ENCODE measurements at regions not wholly inside any gene's neighbourhood (a gene's known extent, or its start where the extent isn't known, plus 50 kb on each side); places are given as distances from the start of the nearest gene placed in this dataset.

DNA sequence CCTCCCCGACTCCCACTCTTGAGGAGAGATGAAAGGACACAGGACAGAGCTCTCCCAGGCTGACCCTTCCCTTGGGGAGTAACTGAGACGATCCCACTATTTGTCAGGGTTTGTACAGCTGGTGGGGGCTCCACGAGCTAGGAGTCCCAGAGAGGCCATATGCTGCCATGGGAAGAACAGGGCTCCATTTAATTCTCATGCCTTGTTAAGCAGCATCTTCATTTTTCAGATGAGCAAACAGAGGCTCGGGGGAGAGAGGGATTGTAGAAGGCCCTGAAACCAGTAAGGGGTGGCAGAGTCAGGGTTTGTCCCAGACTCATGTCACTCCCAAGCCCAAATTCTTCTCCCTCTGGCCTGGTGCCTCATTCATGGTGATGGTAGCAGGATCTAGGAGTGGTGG is 176.4 kb downstream of the NSG2 start:
- POLR2A ChIA-PET, result no interaction called here
- DNase-seq (ENCODE audit: low read depth, low spot score) (no peak), ATAC-seq (no peak)
- no TSS peak for BruUV-seq (replicated peaks)
- H3K36me3 ChIP-seq (ENCODE audit: control insufficient read depth in 1 of 2, insufficient read depth in 2 of 2, low read length in 2 of 2), result no peaks in the 10 kb centered on the region
- H3K27me3 ChIP-seq (ENCODE audit: insufficient read depth, low read length), result peaks cover 15% of the 10 kb centered on the region
- H3K9me3 ChIP-seq (ENCODE audit: control insufficient read depth in 1 of 2, insufficient read depth in 1 of 2, low read depth in 1 of 2, low read length in 2 of 2), result no peaks in the 10 kb centered on the region
- RAD21 ChIA-PET (ENCODE audit: low non-redundant PET in 1 of 2, low total read pairs in 2 of 2, uncharacterized antibody in 2 of 2, unreplicated experiment in 2 of 2), result no interaction called here
- H3K4me1 ChIP-seq (ENCODE audit: control insufficient read depth in 1 of 2, insufficient read depth in 2 of 2, low read length in 2 of 2), result no peaks in the 10 kb centered on the region
- H3K79me2 ChIP-seq (ENCODE audit: insufficient read depth, low read length), result no peaks in the 10 kb centered on the region
- no peak overlapping the region for H3K27ac ChIP-seq (ENCODE audit: low read depth, low read length)
- CTCF ChIA-PET, result no interaction called here
- H4K20me1 ChIP-seq (ENCODE audit: insufficient read depth), result no peaks in the 10 kb centered on the region
- intact Hi-C loops (cut with micrococcal nuclease), result no loop called here
- H3K4me3 ChIP-seq (replicated peaks in 1 of 2; ENCODE audit: low read depth in 1 of 2, low read length in 2 of 2), result no peak overlapping the region
- TF ChIP-seq JUND (IDR thresholded peaks at IDR 0.05), result no peak
- TF ChIP-seq, protein P1, sequence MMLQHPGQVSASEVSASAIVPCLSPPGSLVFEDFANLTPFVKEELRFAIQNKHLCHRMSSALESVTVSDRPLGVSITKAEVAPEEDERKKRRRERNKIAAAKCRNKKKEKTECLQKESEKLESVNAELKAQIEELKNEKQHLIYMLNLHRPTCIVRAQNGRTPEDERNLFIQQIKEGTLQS (IDR thresholded peaks at IDR 0.05), result no peak
- no peak for TF ChIP-seq SP1 (IDR thresholded peaks at IDR 0.05; ENCODE audit: low read depth)
- TF ChIP-seq TCF7L2 (IDR thresholded peaks at IDR 0.05; ENCODE audit: borderline replicate concordance, extremely low read depth, insufficient read depth, insufficient read length), result no peak
- TF ChIP-seq EZH2 (IDR thresholded peaks at IDR 0.05), result no peak
- TF ChIP-seq YY1 (IDR thresholded peaks at IDR 0.05; ENCODE audit: extremely low read depth, insufficient replicate concordance, low read depth, low read length), result no peak
- TF ChIP-seq CBX3 (IDR thresholded peaks at IDR 0.05; ENCODE audit: low read depth), result no peak
- no peak for TF ChIP-seq EZH2phosphoT487 (IDR thresholded peaks at IDR 0.05; ENCODE audit: borderline replicate concordance)
- TF ChIP-seq, protein P2, sequence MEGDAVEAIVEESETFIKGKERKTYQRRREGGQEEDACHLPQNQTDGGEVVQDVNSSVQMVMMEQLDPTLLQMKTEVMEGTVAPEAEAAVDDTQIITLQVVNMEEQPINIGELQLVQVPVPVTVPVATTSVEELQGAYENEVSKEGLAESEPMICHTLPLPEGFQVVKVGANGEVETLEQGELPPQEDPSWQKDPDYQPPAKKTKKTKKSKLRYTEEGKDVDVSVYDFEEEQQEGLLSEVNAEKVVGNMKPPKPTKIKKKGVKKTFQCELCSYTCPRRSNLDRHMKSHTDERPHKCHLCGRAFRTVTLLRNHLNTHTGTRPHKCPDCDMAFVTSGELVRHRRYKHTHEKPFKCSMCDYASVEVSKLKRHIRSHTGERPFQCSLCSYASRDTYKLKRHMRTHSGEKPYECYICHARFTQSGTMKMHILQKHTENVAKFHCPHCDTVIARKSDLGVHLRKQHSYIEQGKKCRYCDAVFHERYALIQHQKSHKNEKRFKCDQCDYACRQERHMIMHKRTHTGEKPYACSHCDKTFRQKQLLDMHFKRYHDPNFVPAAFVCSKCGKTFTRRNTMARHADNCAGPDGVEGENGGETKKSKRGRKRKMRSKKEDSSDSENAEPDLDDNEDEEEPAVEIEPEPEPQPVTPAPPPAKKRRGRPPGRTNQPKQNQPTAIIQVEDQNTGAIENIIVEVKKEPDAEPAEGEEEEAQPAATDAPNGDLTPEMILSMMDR (IDR thresholded peaks at IDR 0.05 in 2 of 3, conservative IDR thresholded peaks at IDR 0.05 in 1 of 3; ENCODE audit: borderline replicate concordance in 1 of 3, insufficient read depth in 1 of 3, low read depth in 2 of 3, low read length in 2 of 3), result no peak
- TF ChIP-seq, protein P3, sequence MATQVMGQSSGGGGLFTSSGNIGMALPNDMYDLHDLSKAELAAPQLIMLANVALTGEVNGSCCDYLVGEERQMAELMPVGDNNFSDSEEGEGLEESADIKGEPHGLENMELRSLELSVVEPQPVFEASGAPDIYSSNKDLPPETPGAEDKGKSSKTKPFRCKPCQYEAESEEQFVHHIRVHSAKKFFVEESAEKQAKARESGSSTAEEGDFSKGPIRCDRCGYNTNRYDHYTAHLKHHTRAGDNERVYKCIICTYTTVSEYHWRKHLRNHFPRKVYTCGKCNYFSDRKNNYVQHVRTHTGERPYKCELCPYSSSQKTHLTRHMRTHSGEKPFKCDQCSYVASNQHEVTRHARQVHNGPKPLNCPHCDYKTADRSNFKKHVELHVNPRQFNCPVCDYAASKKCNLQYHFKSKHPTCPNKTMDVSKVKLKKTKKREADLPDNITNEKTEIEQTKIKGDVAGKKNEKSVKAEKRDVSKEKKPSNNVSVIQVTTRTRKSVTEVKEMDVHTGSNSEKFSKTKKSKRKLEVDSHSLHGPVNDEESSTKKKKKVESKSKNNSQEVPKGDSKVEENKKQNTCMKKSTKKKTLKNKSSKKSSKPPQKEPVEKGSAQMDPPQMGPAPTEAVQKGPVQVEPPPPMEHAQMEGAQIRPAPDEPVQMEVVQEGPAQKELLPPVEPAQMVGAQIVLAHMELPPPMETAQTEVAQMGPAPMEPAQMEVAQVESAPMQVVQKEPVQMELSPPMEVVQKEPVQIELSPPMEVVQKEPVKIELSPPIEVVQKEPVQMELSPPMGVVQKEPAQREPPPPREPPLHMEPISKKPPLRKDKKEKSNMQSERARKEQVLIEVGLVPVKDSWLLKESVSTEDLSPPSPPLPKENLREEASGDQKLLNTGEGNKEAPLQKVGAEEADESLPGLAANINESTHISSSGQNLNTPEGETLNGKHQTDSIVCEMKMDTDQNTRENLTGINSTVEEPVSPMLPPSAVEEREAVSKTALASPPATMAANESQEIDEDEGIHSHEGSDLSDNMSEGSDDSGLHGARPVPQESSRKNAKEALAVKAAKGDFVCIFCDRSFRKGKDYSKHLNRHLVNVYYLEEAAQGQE (IDR thresholded peaks at IDR 0.05; ENCODE audit: low read depth), result no peak
- TF ChIP-seq EGR1 (IDR thresholded peaks at IDR 0.05; ENCODE audit: low read depth), result no peak
- TF ChIP-seq ELF1 (IDR thresholded peaks at IDR 0.05; ENCODE audit: borderline replicate concordance, low read depth), result no peak
- TF ChIP-seq POLR2A (IDR thresholded peaks at IDR 0.05; ENCODE audit: borderline replicate concordance, extremely low read depth, insufficient read depth, insufficient read length), result no peak
- TF ChIP-seq FOSL1 (IDR thresholded peaks at IDR 0.05; ENCODE audit: low read depth), result no peak
- no peak for TF ChIP-seq ZFX (IDR thresholded peaks at IDR 0.05)
- no peak for TF ChIP-seq MAX (IDR thresholded peaks at IDR 0.05)
- no peak for TF ChIP-seq ZNF274 (IDR thresholded peaks at IDR 0.05; ENCODE audit: low read depth, low read length)
- no peak for TF ChIP-seq SIN3A (IDR thresholded peaks at IDR 0.05; ENCODE audit: low read depth)
- TF ChIP-seq RAD21 (IDR thresholded peaks at IDR 0.05; ENCODE audit: low read depth), result no peak
- TF ChIP-seq CEBPB (IDR thresholded peaks at IDR 0.05; ENCODE audit: low read depth), result no peak
- no peaks in the 10 kb centered on the region for H3K9me2 ChIP-seq (ENCODE audit: insufficient read depth)
- H3K9ac ChIP-seq (ENCODE audit: low read length), result no peak overlapping the region
- no peak overlapping the region for H3K4me2 ChIP-seq (ENCODE audit: low read length)
- H2AFZ ChIP-seq (ENCODE audit: low read depth, low read length, poor library complexity, severe bottlenecking), result no peak overlapping the region

Measured in HCT116 (cell line).